B cell (primary cell): ENCODE measurements at regions not wholly inside any gene's neighbourhood (a gene's known extent, or its start where the extent isn't known, plus 50 kb on each side); places are given as distances from the start of the nearest gene placed in this dataset.

Experiments used
- ATAC-seq: fragments of 200-7000 bp; cut with Tn5 transposase; one replicate; pipeline ENCODE4 v1.10.0; 2021; ENCODE audit warnings: low read depth, mild to moderate bottlenecking, moderate number of reproducible peaks, moderate library complexity
- CTCF ChIA-PET: fragments of 350-600 bp; sonication (Branson Sonifier 250); formaldehyde crosslinking; loops from one replicate; lab custom pipeline; 2021; ENCODE audit warnings: antibody characterized with exemption, inconsistent platforms; lab: Charles Lee
- POLR2A ChIA-PET: fragments of 350-600 bp; sonication (Branson Sonifier 250); formaldehyde crosslinking; loops from one replicate; lab custom pipeline; 2021; ENCODE audit warnings: antibody characterized with exemption; lab: Charles Lee
- DNase-seq: peaks from one replicate; pipeline ENCODE4 v3.0.0; 2013
- H2AFZ ChIP-seq: 2 replicates; pipeline ENCODE4 v1.6.1; 2012; ENCODE audit warnings: mild to moderate bottlenecking, low read depth, low read length; ENCODE audit not compliant: insufficient read depth, poor library complexity, severe bottlenecking
- H3K27ac ChIP-seq, 2 donors: 1 replicate in 1 of 2; 2 replicates in 1 of 2; pipeline ENCODE4 v1.5.1; 2012 to 2013; ENCODE audit warnings: low read length in 2 of 2, mild to moderate bottlenecking in 2 of 2, moderate library complexity in 1 of 2
- H3K27me3 ChIP-seq, 4 experiments: fragments of 200-600 bp in 1 of 4; sonication (generic) in 1 of 4; replicated peaks in 1 of 4; 1 replicate in 2 of 4; 2 replicates in 2 of 4; pipeline versions ENCODE4 v1.6.1 to v1.7.0; 2013 to 2016; ENCODE audit warnings: low read length in 3 of 4, mild to moderate bottlenecking in 2 of 4, mixed read lengths in 1 of 4, moderate library complexity in 1 of 4; ENCODE audit not compliant: insufficient read depth in 4 of 4, control insufficient read depth in 3 of 4; ENCODE audit errors: control extremely low read depth in 1 of 4
- H3K36me3 ChIP-seq, 2 experiments: replicated peaks in 1 of 2; 1 replicate in 1 of 2; 2 replicates in 1 of 2; pipeline versions ENCODE4 v1.6.1 to v1.7.1; 2013; ENCODE audit warnings: low read length in 1 of 2; ENCODE audit not compliant: insufficient read depth in 2 of 2, control insufficient read depth in 1 of 2; ENCODE audit errors: control extremely low read depth in 1 of 2, extremely low read depth in 1 of 2
- H3K4me1 ChIP-seq, 2 donors: fragments of 200-600 bp in 1 of 2; sonication (generic) in 1 of 2; 1 replicate in 1 of 2; 2 replicates in 1 of 2; pipeline versions ENCODE4 v1.5.1 to v1.6.1; 2013 to 2017; ENCODE audit warnings: low read length in 2 of 2; ENCODE audit not compliant: control insufficient read depth in 2 of 2, insufficient read depth in 2 of 2
- H3K4me2 ChIP-seq: replicated peaks from 2 replicates; pipeline ENCODE3; 2012; ENCODE audit warnings: mild to moderate bottlenecking, low read depth, low read length; ENCODE audit not compliant: poor library complexity, severe bottlenecking
- H3K4me3 ChIP-seq, 5 experiments: fragments of 200-600 bp in 1 of 5; sonication (generic) in 1 of 5; 1 replicate in 3 of 5; 2 replicates in 2 of 5; pipeline versions ENCODE4 v1.5.1 to v1.7.0; 2011 to 2016; ENCODE audit warnings: low read length in 4 of 5, mild to moderate bottlenecking in 4 of 5, low read depth in 2 of 5, control low read depth in 1 of 5, moderate library complexity in 1 of 5; ENCODE audit not compliant: insufficient read depth in 1 of 5; ENCODE audit errors: control extremely low read depth in 1 of 5, extremely low read depth in 1 of 5
- H3K79me2 ChIP-seq: fragments of 200-600 bp; sonication (generic); one replicate; pipeline ENCODE4 v1.6.0; 2016; ENCODE audit warnings: low read length; ENCODE audit not compliant: control insufficient read depth, insufficient read depth
- H3K9ac ChIP-seq: fragments of 200-600 bp; sonication (generic); 2 replicates; pipeline ENCODE4 v1.6.1; 2017; ENCODE audit warnings: mild to moderate bottlenecking, low read length, moderate library complexity
- H3K9me3 ChIP-seq, 3 donors: one replicate each; pipeline versions ENCODE4 v1.6.1 to v1.7.1; 2013; ENCODE audit warnings: low read length in 2 of 3; ENCODE audit not compliant: control insufficient read depth in 2 of 3, insufficient read depth in 1 of 3; ENCODE audit errors: control extremely low read depth in 1 of 3
- H4K20me1 ChIP-seq: 2 replicates; pipeline ENCODE4 v1.6.0; 2012; ENCODE audit warnings: mild to moderate bottlenecking, low read length; ENCODE audit not compliant: insufficient read depth, control insufficient read depth, poor library complexity, severe bottlenecking
- H3K27ac Mint-ChIP-seq: one replicate; pipeline ENCODE4 v1.8.0; 2021; ENCODE audit warnings: mixed read lengths
- H3K27me3 Mint-ChIP-seq: one replicate; pipeline ENCODE4 v1.8.0; 2021; ENCODE audit warnings: mixed read lengths
- H3K4me1 Mint-ChIP-seq: one replicate; pipeline ENCODE4 v1.8.0; 2021; ENCODE audit warnings: mixed read lengths
- H3K4me3 Mint-ChIP-seq: one replicate; pipeline ENCODE4 v1.8.0; 2021; ENCODE audit warnings: mixed read lengths
- H3K9me3 Mint-ChIP-seq: one replicate; pipeline ENCODE4 v1.8.0; 2022; ENCODE audit warnings: mixed read lengths; ENCODE audit not compliant: insufficient read depth
- CTCF ChIP-seq: fragments of 200-600 bp; IDR thresholded peaks from one replicate; pipeline ENCODE4 v1.8.0; 2022; ENCODE audit warnings: antibody characterized with exemption, mild to moderate bottlenecking
- EZH2 ChIP-seq: IDR thresholded peaks from 2 replicates; pipeline ENCODE4 v1.6.1; 2012; ENCODE audit warnings: borderline replicate concordance, low read depth, mild to moderate bottlenecking, moderate library complexity, low read length; ENCODE audit not compliant: insufficient read depth, poor library complexity, severe bottlenecking
- WGBS: methylation state at CpG from one replicate; pipeline ENCODE4 v1.1.5; 2013; ENCODE audit warnings: missing lambda C conversion rate; ENCODE audit not compliant: insufficient coverage; 5-methylcytosine and 5-hydroxymethylcytosine counted together
- intact Hi-C: fragments of 100-400 bp; cut with micrococcal nuclease; formaldehyde crosslinking; loops from one replicate; pipeline ENCODE4 v1.10.0; 2022

- no peak overlapping the region for H3K27ac Mint-ChIP-seq
- H3K27me3 Mint-ChIP-seq, result peaks cover 18% of the 10 kb centered on the region
- H3K36me3 ChIP-seq, result no peaks in the 10 kb centered on the region
- H3K4me3 ChIP-seq, result no peak overlapping the region
- no peak overlapping the region for H3K9ac ChIP-seq
- no peaks in the 10 kb centered on the region for H3K79me2 ChIP-seq
- no peak for DNase-seq
- WGBS, result 82% methylated on average over 1 of the region's 1 CpG
- peaks cover 2% of the 10 kb centered on the region for H3K9me3 Mint-ChIP-seq
- H3K4me1 ChIP-seq, result no peaks in the 10 kb centered on the region
- H2AFZ ChIP-seq, result no peak overlapping the region
- intact Hi-C loops, result no loop called here
- TF ChIP-seq EZH2, result no peak
- no peak for TF ChIP-seq CTCF
- H3K9me3 ChIP-seq, result peaks cover 0 to 3% (median 0%) of the 10 kb centered on the region in 3 donors
- no peak overlapping the region for H3K27ac ChIP-seq
- no peak for ATAC-seq
- POLR2A ChIA-PET, result no interaction called here
- H3K4me1 Mint-ChIP-seq, result no peaks in the 10 kb centered on the region
- CTCF ChIA-PET, result no interaction called here
- no peak overlapping the region for H3K4me2 ChIP-seq
- peaks cover 0 to 5% (median 2%) of the 10 kb centered on the region in 4 experiments for H3K27me3 ChIP-seq
- no peak overlapping the region for H3K4me3 Mint-ChIP-seq
- H4K20me1 ChIP-seq, result no peaks in the 10 kb centered on the region
Observed at GRCh38 chr1:232132572-232132971, 497.4 kb downstream of the SIPA1L2 start.

GRCh38 chr1:232131715-232132391 is 498.1 kb downstream of the SIPA1L2 start:
- intact Hi-C loops, result no loop called here
- DNase-seq (no peak), ATAC-seq (no peak)
- CTCF ChIA-PET, result no interaction called here
- no peaks in the 10 kb centered on the region for H3K36me3 ChIP-seq
- H4K20me1 ChIP-seq, result no peaks in the 10 kb centered on the region
- TF ChIP-seq EZH2 (no peak), CTCF (no peak)
- H3K4me1 ChIP-seq, result no peaks in the 10 kb centered on the region
- no peak overlapping the region for H2AFZ ChIP-seq
- Mint-ChIP-seq H3K27me3 (peaks cover 18% of the 10 kb centered on the region), H3K9me3 (peaks cover 2% of the 10 kb centered on the region), H3K4me3 (no peak overlapping the region), H3K27ac (no peak overlapping the region), H3K4me1 (no peaks in the 10 kb centered on the region)
- peaks cover 0 to 3% (median 0%) of the 10 kb centered on the region in 3 donors for H3K9me3 ChIP-seq
- peaks cover 0 to 7% (median 2%) of the 10 kb centered on the region in 4 experiments for H3K27me3 ChIP-seq
- H3K9ac ChIP-seq, result no peak overlapping the region
- POLR2A ChIA-PET, result no interaction called here
- no peak overlapping the region for H3K4me3 ChIP-seq
- WGBS, result no CpG with 5 or more reads among the region's 1 CpG
- H3K27ac ChIP-seq, result no peak overlapping the region
- H3K4me2 ChIP-seq, result no peak overlapping the region
- no peaks in the 10 kb centered on the region for H3K79me2 ChIP-seq
